NCI-H1694 (cell line): ENCODE measurements at regions not wholly inside any gene's neighbourhood (a gene's known extent, or its start where the extent isn't known, plus 50 kb on each side); places are given as distances from the start of the nearest gene placed in this dataset.
"Not testable (repeated sequence)": the region's sequence is repeated elsewhere in the genome, so short reads cannot be mapped to it uniquely, and the experiment has no call there.

Experiments
- DNase-seq: peaks from one replicate; lab custom pipeline; 2025; lab: John Stamatoyannopoulos, UW

DNA sequence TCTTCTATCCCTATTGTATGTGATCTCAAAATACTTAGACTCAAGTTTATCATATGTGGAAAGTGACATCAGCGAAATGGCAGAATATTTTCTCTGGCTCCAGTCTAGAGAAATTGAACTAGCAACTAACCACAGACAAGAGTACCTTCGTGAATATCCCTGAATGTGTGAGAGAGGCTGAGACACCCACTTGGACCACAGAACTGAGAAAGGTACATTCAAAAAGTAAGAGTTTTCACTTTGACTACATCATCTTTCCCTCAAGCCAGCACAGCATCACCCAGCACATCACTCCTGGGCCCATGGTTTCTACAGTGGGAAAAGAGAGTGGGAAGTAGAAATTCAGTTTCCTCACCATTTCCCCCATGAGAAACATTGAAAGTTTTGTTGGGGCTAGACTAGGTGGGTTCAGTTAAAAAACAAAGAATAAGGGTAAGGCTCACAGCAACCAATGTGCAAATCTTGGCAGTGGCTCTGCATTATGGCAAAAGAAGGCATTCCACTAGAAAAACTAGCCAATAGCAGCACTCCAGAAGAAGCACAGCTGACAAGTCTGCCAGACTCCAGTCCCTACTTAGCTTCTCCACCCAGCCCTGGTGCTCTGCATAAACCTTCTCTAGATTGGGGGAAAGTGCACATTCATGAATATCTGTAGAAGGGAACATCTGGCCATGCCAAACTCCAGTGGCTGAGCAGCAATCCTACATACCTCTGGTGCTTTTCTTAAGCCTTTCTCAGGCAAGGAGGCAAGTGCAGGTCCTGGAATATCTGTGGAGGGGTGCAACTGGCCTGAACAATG lies 225.6 kb upstream of the VLDLR start:
- DNase-seq = no peak

- no peak for DNase-seq
These were observed 224.8 kb upstream of the VLDLR start for GRCh38 chr9:2396622-2397285.

- not testable (repeated sequence) for DNase-seq
These were observed 223.7 kb upstream of the VLDLR start for GRCh38 chr9:2397875-2398274.

DNA sequence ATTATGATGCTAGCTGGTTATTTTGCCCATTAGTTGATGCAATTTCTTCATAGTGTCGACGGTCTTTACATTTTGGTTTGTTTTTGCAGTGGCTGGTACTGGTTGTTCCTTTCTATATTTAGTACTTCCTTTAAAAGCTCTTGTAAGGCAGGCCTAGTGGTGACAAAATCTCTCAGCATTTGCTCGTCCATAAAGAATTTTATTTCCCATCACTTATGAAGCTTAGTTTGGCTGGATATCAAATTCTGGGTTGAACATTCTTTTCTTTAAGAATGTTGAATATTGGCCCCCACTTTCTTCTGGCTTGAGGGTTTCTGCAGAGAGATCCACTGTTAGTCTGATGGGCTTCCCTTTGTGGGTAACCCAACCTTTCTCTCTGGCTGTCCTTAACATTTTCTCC lies 219.8 kb upstream of the VLDLR start:
- not testable (repeated sequence) for DNase-seq

DNA sequence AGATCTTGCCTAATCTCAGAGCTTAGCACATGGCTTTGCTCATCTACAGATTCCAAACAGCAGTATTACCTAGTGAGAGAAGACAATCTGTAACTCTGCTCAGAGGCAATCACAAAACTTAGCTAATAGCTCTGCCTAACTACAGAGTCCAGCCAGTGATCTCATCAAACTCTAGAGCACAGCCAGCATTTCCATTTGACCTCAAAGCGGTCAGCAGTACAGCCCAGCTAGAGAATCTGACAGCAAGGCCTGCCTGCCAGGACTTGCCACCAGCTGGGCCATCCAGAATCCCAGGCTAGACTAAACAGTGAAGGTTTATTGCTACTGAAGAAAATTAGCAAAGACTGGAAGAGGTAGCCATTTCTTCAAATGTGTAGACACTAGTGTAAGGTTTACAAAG lies 217.9 kb upstream of the VLDLR start:
- DNase-seq = no peak

DNA sequence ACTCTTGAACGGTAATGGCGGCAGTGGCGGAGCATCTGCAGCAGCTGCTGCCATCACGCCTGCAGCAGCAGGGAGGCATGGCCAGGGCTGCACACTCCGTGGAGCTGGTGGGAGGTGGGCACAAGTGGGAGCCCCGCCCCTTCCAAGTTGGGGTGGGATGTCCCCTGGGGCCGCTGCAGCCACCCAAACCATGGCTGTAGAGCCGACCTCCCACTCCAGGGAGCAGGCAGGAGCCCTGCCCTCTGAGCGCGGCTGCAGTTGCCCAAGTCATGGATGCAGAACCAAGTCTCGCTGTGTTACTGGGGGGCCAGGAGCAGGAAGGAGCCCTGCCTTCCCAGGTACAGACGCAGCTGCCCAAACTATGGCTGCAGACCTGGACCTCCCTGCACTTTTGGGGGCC lies 215.3 kb upstream of the VLDLR start:
- DNase-seq = no peak

GRCh38 chr9:2407450-2407849 lies 214.1 kb upstream of the VLDLR start:
- no peak for DNase-seq

DNA sequence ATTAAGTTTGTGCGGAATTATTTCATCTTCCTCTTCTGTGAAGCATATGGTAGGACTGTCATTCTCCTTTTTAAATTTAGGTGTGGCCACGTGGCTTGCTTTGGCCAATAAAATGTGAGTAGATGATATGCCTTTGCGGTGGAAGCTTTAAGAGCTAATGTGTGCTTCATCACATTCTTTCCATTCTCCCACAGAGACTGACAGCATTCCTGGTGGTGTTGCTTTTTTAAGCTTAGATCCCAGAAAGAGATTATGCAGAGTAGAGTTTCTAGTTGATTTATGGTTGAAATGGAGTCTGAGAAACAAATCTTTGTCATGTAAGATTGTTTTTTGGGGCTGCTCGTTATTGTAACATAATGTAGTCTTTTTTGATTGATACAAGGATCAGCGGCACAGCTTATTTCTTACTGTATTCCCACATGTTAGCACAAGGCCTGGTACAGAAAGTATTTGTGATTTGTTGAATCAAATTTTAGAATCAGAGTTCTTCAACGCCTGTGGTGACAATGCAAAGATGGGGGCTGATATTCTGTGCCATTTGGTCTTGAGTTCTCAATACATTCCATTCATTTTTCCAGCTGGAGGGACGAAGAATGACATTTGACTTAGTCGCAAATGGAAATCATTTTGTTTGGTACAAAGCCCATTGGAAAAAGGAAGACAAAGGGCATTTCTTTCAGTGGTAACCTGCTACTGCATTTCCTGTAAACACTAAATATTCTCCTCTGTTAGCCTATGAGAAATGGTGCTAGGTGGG lies 209.9 kb upstream of the VLDLR start:
- DNase-seq = no peak

GRCh38 chr9:2413160-2413805 lies 208.3 kb upstream of the VLDLR start:
- no peak for DNase-seq

GRCh38 chr9:2414465-2414864 lies 207.1 kb upstream of the VLDLR start:
- DNase-seq = no peak

DNA sequence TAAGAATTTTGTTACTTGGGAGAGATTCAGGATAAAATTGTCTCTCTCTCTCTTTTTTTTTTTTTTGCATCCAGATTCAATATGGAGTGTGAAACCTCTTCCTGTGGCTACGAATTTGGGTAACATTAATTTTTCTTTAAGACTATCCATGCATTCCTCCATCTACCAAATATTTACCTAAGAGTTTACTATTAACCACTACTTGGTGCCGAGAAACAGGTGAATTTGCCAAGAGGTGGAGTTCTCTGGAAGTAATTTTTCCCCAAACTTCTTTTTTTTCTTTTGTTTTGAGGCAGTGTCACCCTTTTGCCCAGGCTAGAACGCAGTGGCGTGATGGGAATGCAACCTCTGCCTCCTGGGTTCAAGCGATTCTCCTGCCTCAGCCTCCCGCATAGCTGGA lies 206.3 kb upstream of the VLDLR start:
- DNase-seq = no peak

GRCh38 chr9:2417730-2418129 lies 203.9 kb upstream of the VLDLR start:
- DNase-seq = no peak

- no peak for DNase-seq
These were observed 203.0 kb upstream of the VLDLR start for GRCh38 chr9:2418619-2419018.

DNA sequence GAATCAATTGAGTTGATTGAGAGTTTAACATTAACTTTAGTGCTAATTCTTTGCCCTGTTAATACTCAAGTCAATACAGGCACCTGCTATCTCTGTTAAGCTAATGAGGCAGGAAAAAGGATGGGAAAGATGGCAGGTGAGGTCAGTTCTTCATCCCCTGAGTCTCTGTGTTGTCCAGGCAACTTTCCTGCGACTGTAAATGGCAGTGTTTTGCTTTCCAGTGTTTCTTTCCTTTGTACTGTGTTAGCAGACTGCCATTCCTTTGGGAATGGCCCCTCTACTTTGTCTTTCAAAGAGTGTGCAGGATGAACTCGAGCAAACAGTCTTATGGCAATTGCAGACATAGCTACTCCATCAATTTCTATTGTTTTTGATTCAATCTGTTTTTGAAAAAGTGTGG lies 202.2 kb upstream of the VLDLR start:
- no peak for DNase-seq

DNA sequence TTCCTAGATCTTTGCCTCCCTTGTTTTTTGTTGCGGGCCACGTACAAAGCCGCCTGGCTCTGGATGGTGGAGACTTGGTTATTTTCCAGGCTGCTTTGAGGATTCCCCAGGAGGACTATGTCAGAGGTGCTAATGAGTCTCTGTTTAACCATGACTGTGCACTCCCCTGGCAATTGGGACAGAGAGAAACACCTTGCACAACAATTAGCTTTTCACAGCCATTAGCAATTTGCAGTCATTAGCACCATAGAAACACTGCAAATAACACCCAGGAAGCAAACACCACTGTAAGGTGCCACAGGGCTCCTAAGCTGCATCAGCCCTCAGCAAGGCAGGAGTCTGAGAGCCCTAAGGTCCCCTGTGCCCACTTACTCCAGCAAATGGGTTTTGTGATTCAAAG lies 201.0 kb upstream of the VLDLR start:
- DNase-seq = no peak

GRCh38 chr9:2424619-2425033 lies 197.0 kb upstream of the VLDLR start:
- no peak for DNase-seq

- DNase-seq = no peak
These were observed 195.9 kb upstream of the VLDLR start for GRCh38 chr9:2425676-2426075.

GRCh38 chr9:2427120-2427891 lies 194.3 kb upstream of the VLDLR start:
- no peak for DNase-seq

DNA sequence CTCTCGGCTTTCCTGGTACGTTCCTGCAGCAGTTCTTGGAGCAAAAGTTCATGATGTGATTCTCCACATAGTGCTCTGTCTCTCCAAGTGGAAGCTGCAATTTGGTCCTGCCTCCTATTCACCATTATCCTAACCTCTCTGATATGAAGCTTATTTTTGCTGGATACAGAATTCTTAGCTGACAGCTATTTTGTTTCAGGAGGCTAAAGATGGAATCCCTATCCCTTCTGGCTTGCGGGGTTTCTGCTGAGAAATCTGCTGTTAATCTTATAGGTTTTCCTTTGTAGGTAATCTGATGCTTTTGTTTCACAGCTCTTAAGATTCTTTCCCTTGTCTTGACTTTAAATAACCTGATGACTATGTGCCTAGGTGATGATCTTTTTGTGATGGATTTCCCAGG lies 181.6 kb upstream of the VLDLR start:
- no peak for DNase-seq

- not testable (repeated sequence) for DNase-seq
These were observed 177.7 kb upstream of the VLDLR start for GRCh38 chr9:2443933-2444332.

DNA sequence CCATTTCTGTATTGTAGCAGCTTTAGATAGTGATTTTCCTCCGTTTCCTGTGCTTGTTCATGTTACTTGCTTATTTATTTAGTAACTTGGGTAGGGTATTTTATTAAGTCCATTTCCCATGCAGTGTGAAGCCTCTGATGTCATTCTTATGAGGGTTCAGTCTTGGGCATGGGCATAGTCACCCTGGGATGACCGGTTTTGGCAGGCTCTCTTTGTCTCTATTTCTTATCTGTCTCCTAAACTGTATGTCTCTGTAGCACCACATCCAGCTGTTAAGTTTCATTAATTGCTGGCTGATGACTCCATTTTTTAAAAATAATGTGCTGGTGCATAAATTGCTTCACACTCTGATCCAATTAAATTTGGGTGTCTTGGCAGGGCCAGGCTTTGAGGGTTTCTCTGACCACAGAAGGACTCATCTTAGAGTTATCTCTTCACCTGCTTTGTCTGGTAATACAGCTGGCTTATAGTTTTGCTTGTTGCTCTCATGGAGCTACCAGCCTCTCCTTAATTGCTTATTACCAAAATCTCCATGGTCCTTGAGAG lies 173.3 kb upstream of the VLDLR start:
- DNase-seq = no peak
